ENCODE measurements at regions not wholly inside any gene's neighbourhood (a gene's known extent, or its start where the extent isn't known, plus 50 kb on each side); places are given as distances from the start of the nearest gene placed in this dataset.

GRCh38 chr9:73083519-73083918 is 68.1 kb upstream of the ANXA1 start (continued):
- TF ChIP-seq EGR1 (IDR thresholded peaks at IDR 0.05; ENCODE audit: low read depth in 2 of 2) (no peak), REST (IDR thresholded peaks at IDR 0.05) (no peak), MAX (IDR thresholded peaks at IDR 0.05) (peak; percentile 28), JUND (IDR thresholded peaks at IDR 0.05) (peak in 1 of 2 donors; percentile 58)

GRCh38 chr9:73081979-73082657 is 69.5 kb upstream of the ANXA1 start:
- Histone ChIP-seq H3K4me1 (ENCODE audit: control insufficient read depth in 4 of 4, insufficient read depth in 4 of 4, low read length in 3 of 4) (peaks cover 0 to 20% (median 14%) of the 10 kb centered on the region in 4 donors), H3K4me3 (ENCODE audit: low read depth in 1 of 3, low read length in 3 of 3) (no peak overlapping the region), H3K9ac (ENCODE audit: low read depth in 1 of 2, low read length in 2 of 2) (no peak overlapping the region), H3K36me3 (ENCODE audit: control insufficient read depth in 4 of 4, insufficient read depth in 3 of 4, low read depth in 1 of 4, low read length in 3 of 4) (no peaks in the 10 kb centered on the region), H3K27ac (ENCODE audit: low read depth in 1 of 2, low read length in 2 of 2) (no peak overlapping the region), H3K27me3 (ENCODE audit: control insufficient read depth in 4 of 4, insufficient read depth in 4 of 4, low read length in 3 of 4) (no peaks in the 10 kb centered on the region), H3K9me3 (ENCODE audit: control insufficient read depth in 4 of 4, low read length in 3 of 4) (no peaks in the 10 kb centered on the region)
- DNase-seq (ENCODE audit: low spot score) = no peak
- TF ChIP-seq HNF4A (conservative IDR thresholded peaks at IDR 0.05) (no peak), RAD21 (IDR thresholded peaks at IDR 0.05) (peak; percentile 94 to 96), RXRA (IDR thresholded peaks at IDR 0.05) (no peak), CTCF (IDR thresholded peaks at IDR 0.05; ENCODE audit: low read depth, low read length, missing input control) (peak; percentile 74), ATF3 (IDR thresholded peaks at IDR 0.05) (no peak), JUND (IDR thresholded peaks at IDR 0.05) (no peak), EGR1 (IDR thresholded peaks at IDR 0.05; ENCODE audit: low read depth in 2 of 2) (no peak), GABPA (IDR thresholded peaks at IDR 0.05 in 1 of 2, conservative IDR thresholded peaks at IDR 0.05 in 1 of 2) (no peak), ZBTB33 (IDR thresholded peaks at IDR 0.05) (no peak), SP1 (IDR thresholded peaks at IDR 0.05) (no peak), HNF4G (IDR thresholded peaks at IDR 0.05) (no peak), MAX (IDR thresholded peaks at IDR 0.05) (no peak), REST (IDR thresholded peaks at IDR 0.05) (no peak), FOXA2 (IDR thresholded peaks at IDR 0.05) (no peak)
- 72% methylated on average over 2 of the region's 2 CpGs for WGBS

Measured in liver (tissue), 8 donors.